ENCODE measurements at regions not wholly inside any gene's neighbourhood (a gene's known extent, or its start where the extent isn't known, plus 50 kb on each side); places are given as distances from the start of the nearest gene placed in this dataset.

GRCh38 chr6:2503816-2504494 is 246.8 kb downstream of the MYLK4 start:
- DNase-seq (ENCODE audit: low spot score): no peak

DNA sequence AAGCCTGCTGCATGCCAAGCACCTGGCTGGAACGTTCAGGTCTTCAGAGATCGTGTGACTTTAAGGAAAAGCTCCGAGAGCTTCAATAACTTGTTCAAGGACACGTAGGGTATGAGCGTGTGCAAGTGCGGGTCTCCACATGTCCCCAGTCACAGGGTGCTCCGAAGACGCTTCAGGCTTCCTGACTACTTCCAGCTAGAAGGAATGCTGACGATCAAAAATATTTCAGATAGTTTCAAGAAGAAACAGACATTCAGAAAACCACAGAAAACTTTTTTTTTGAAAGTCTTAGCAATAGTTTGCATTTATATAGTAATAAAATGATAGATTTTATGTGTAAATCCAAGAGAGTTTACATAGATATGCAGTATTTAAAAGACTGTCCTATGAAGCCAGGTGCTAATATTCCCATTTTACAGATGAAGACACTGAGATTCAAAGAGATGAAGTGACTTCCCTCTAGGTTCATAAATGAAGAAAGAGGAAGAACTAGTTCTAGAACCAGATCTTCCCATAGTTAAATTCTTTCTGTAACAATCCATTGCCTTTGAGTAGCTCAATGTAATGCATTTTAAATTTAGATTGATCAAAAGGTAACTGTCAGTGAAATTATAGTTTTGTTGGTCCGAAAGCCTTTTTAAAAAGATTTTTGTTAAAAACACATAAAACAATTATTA is 247.6 kb downstream of the MYLK4 start:
- no peak for DNase-seq (ENCODE audit: low spot score)

GRCh38 chr6:2502096-2502997 is 248.4 kb downstream of the MYLK4 start:
- DNase-seq (ENCODE audit: low spot score): no peak

- no peak for DNase-seq (ENCODE audit: low spot score)
These were observed 252.6 kb downstream of the MYLK4 start for GRCh38 chr6:2497922-2498623.

DNA sequence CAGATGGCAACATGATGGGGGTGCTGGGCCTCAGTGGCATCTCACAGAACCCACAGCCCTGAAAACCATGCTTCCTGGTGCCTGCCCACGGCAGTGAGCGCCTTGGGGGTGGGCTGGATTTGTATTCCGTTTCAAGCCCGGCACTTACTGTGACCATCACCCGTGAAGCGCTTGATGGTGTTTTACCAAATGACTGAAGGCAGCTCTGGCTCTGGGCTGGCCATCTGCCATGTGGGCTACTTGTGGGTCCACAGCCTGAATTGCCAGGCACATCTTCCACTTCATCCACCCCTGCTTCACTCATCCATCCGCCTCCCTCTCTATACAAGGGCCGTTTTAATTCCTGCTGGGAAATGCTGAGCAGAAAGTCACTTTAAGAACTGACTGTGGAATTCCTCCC is 250.9 kb upstream of the GMDS start:
- DNase-seq (ENCODE audit: low spot score): no peak

DNA sequence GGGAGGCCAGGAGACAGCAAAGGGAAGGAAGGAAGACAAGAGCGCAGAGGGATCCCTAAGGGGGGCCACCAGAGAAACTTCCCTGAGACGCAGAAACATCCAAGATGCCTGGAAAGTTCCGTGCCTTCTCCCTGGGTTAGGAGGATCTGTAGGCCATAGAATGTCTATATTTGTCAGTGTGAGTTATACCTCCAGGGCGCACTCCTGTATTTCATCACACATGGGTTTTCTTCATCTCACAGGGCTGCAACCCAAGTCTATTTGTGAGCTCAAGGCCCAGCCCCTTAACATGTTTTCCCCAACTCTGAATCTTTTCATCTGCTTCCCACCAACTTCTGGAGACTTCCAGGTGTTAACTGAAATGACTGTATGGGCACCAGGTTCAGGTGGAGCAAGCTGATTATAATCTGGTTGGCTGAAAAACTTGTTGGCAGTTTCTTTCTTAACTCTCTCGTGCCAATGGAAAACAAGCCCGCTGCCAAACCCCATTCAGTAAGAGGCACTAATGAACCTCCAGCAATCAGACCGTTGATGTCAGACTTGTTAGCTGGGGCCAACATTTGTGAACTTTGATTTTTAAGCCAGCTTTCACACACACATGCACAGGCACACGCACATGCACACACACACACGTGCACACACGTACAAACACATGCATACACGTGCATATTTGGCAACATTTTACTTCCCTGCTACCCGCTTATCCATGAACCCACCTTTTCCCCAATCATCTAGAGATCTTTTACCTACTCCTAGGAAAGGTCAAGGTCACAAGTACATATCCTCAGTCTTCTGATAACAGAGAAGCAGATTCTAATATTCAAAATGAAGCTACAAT is 247.5 kb upstream of the GMDS start:
- DNase-seq (ENCODE audit: low spot score): no peak

DNA sequence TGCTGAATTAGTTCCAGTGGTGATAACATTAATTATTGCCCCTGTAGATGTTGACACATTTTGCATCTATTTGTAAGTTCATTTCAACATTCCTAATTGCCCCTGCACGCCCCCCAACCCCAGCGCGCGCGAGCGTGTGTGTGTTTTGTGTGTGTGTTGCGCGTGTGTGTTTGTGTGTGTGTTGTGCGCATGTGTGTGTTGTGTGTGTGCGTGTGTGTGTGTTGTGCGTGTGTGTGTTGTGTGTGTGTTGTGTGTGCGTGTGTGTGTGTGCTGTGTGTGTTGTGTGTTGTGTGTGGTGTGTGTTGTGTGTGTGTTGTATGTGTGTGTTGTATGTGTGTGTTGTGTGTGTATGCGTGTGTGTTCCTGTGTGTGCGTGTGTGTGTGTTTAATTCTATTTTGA is 245.7 kb upstream of the GMDS start:
- no peak for DNase-seq (ENCODE audit: low spot score)

- DNase-seq (ENCODE audit: low spot score): no peak
These were observed 243.2 kb upstream of the GMDS start for GRCh38 chr6:2488578-2488977.

GRCh38 chr6:2485116-2485515 is 239.7 kb upstream of the GMDS start:
- DNase-seq (ENCODE audit: low spot score): no peak

DNA sequence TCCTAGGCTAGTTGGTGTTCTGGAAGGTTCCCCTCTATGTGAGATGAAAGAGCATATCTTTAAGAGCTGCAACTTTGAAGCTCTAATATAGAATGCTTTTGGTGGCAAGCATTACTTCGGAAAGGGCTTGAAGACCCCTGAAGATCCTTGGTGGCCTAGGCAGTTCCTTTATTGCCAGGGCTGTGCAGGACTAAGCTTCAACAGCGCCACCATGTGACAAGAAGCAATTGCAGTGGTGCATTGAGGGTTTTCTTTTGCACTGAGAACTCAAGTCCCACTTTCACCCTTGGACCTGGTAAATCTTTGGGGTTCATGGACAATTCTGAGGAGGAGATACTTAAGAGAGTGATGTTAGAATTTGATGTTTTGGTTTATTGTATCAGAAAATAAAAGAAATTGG is 237.4 kb upstream of the GMDS start:
- DNase-seq (ENCODE audit: low spot score): no peak

DNA sequence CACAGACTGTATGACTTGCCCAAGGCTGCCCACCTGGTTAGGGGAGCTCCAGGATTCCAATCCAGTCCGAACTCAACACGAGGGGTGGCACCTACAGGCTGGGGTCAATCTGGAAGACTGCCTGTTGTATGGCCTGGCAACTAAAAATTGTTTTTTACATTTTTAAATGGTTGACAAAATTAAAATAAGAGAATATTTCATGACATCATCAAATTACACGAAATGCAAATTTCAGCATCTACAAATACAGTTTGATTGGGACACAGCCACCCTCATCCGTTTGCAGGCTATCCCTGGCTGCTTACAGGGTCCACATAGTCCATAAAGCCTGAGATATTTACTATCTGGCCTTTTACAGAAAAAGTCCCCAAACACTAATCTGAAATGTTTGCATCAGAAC is 235.9 kb upstream of the GMDS start:
- no peak for DNase-seq (ENCODE audit: low spot score)

- no peak for DNase-seq (ENCODE audit: low spot score)
These were observed 235.0 kb upstream of the GMDS start for GRCh38 chr6:2480267-2480966.

- no peak for DNase-seq (ENCODE audit: low spot score)
These were observed 232.8 kb upstream of the GMDS start for GRCh38 chr6:2478200-2478599.

GRCh38 chr6:2477666-2478065 is 232.3 kb upstream of the GMDS start:
- no peak for DNase-seq (ENCODE audit: low spot score)

DNA sequence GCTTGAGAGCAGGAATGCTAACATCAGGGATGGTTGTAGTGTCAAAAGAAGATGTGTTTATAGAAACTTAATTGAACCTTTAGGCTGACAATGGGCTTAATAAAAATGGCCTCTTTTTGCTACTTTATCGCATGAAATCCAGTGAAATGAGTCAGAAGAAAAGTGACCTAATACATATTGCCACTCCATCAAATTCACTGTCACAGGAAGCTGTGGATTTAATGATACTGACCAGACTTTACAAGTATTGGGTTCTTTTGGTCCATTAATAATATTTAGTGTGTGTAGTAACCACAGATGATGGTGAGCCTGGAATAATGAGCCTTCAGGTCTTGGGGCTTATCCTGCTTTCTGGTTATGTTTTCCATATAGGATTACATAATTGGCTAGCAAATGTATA is 231.8 kb upstream of the GMDS start:
- DNase-seq (ENCODE audit: low spot score): no peak

DNA sequence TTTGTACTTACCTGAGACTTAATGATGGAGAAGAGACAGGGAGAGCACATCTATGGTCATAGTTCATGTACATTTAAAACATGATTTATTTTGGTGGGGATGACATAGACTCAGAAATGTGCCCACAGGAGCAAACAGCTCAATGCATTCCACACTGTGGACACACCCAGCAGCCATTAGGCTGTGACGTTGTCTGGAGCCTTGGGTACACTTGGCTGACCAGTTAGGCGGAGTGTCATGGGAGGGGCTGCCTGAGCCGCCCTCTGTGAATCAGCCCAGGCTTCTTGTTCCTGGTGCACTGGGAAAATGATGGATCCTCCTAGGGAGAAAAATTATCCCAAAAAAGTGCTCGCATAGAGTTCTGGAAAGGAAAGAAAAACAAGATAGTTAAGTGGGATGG is 231.0 kb upstream of the GMDS start:
- DNase-seq (ENCODE audit: low spot score): no peak

DNA sequence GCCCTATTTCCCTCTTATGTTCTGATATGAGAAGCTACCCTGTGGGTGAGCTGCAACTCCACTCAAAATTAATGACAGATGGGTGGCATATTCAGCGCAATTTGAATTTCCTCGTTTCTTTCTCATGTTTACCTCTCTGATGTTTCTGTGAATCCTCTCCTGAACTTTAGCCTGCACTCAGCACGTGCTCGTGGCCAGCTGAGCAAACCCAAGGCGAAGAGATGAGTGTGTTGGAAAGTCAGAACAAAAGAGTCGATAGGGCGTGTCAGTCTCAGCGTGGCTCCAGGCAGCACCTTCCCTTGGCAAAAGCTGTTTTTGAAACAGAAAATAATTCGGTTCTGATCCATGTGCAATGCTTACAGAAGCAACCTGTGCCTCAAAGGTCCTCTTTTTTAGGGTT is 226.1 kb upstream of the GMDS start:
- no peak for DNase-seq (ENCODE audit: low spot score)

- DNase-seq (ENCODE audit: low spot score): no peak
These were observed 224.0 kb upstream of the GMDS start for GRCh38 chr6:2469428-2469827.

- DNase-seq (ENCODE audit: low spot score): no peak
These were observed 223.2 kb upstream of the GMDS start for GRCh38 chr6:2468601-2468955.

DNA sequence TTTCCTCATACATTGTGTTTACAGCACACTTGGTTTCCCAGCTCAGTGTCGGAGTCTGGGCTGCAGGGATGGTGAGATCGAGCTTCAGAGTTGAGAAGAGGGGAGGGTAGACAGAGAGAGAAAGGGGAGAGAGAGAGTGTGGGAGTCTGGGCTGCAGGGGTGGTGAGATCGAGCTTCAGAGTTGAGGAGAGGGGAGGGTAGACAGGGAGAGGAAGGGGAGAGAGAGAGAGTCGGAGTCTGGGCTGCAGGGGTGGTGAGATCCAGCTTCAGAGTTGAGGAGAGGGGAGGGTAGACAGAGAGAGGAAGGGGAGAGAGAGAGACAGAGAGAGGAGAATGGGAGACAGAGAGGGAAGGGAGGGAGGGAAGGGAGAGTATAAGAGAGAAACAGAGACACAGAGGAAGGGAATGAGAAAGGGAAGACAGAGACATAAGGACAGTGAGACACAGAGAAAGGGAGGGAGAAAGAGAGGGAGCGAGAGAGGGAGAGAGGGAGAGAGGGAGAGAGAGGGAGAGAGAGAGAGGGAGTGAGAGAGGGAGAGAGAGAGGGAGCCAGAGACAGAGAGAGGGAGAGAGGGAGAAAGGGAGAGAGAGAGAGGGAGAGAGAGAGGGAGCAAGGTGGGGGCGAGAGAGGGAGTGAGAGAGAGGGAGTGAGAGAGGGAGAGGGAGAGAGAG is 222.7 kb upstream of the GMDS start:
- no peak for DNase-seq (ENCODE audit: low spot score)
